ENCODE measurements at regions not wholly inside any gene's neighbourhood (a gene's known extent, or its start where the extent isn't known, plus 50 kb on each side); places are given as distances from the start of the nearest gene placed in this dataset.
A peak's percentile ranks its signal among the peaks of the same experiment; 100 is the strongest.

DNA sequence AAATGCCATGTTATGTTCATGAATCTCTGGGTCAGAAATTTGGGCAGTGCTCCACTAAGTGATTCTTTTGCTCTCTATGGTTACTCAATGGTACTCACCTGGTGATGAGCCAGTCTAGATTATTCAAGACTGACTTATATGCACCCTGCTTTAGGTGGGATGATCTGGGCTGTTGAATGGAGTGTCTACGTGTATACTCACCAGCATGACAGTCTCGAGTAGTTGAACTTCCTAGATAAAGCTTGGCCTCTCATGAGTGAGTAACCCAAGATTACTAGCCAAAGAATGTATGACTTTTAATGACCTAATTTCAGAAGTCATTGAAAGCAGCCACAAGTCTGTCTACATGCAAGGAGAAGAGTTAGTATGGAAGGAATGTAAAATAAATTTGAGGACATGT is 77.5 kb upstream of the CADM2 start:
- Histone ChIP-seq H3K4me3 (no peak overlapping the region), H3K4me1 (no peaks in the 10 kb centered on the region), H3K27me3 (no peaks in the 10 kb centered on the region), H3K27ac (no peak overlapping the region), H3K9me3 (no peaks in the 10 kb centered on the region), H3K36me3 (replicated peaks in 1 of 2; ENCODE audit: insufficient read depth in 1 of 2, low read depth in 2 of 2) (no peaks in the 10 kb centered on the region)
- ATAC-seq = no peak
- intact Hi-C loops (cut with DNase I) = no loop called here
- DNase-seq = no peak
- WGBS, 2 donors = 57 to 66% methylated on average over 2 of the region's 2 CpGs
- TF ChIP-seq CTCF (IDR thresholded peaks at IDR 0.05) (no peak), POLR2A (IDR thresholded peaks at IDR 0.05) (no peak)

GRCh38 chr3:84885199-84885882 is 73.4 kb upstream of the CADM2 start:
- intact Hi-C loops (cut with DNase I) = no loop called here
- H3K9me3 ChIP-seq = no peaks in the 10 kb centered on the region
- 69 to 75% methylated on average over 9 to 14 of the region's 14 CpGs for WGBS, 2 donors
- no peak overlapping the region for H3K4me3 ChIP-seq
- no peaks in the 10 kb centered on the region for H3K4me1 ChIP-seq
- no peak for TF ChIP-seq POLR2A (IDR thresholded peaks at IDR 0.05)
- no peak for TF ChIP-seq CTCF (IDR thresholded peaks at IDR 0.05)
- no peak overlapping the region for H3K27ac ChIP-seq
- DNase-seq = peak in 2 of 4 donors; percentile 21 to 36
- no peak for ATAC-seq
- no peaks in the 10 kb centered on the region for H3K36me3 ChIP-seq (replicated peaks in 1 of 2; ENCODE audit: insufficient read depth in 1 of 2, low read depth in 2 of 2)
- H3K27me3 ChIP-seq = no peaks in the 10 kb centered on the region

DNA sequence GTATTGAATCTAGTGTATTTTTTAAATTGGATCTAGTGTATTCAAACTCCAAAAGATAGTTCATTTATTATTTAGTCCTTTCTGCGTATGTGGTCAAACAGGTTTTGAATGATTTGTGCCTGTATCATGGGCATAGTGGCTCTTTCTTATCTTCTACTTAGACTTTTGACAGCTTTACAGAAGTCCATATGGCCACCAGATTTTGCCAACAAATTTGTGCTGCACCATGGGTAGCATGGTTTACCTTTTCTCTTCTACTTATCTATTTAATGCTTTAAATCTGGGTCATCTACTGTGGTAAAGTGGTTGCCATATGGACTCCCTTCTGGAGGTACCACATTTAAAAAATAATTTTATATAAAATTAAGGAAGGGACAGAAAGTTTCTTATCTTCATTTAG is 66.9 kb upstream of the CADM2 start:
- Histone ChIP-seq H3K36me3 (replicated peaks in 1 of 2; ENCODE audit: insufficient read depth in 1 of 2, low read depth in 2 of 2) (no peaks in the 10 kb centered on the region), H3K27ac (no peak overlapping the region), H3K4me1 (no peaks in the 10 kb centered on the region), H3K4me3 (no peak overlapping the region), H3K27me3 (no peaks in the 10 kb centered on the region), H3K9me3 (no peaks in the 10 kb centered on the region)
- no peak for ATAC-seq
- 54 to 77% methylated on average over 1 of the region's 1 CpG for WGBS, 2 donors
- TF ChIP-seq CTCF (IDR thresholded peaks at IDR 0.05) (no peak), POLR2A (IDR thresholded peaks at IDR 0.05) (no peak)
- intact Hi-C loops (cut with DNase I) = no loop called here
- DNase-seq = no peak

- no peaks in the 10 kb centered on the region for H3K4me1 ChIP-seq
- TF ChIP-seq CTCF (IDR thresholded peaks at IDR 0.05) (no peak), POLR2A (IDR thresholded peaks at IDR 0.05) (no peak)
- H3K27ac ChIP-seq = no peak overlapping the region
- no peaks in the 10 kb centered on the region for H3K27me3 ChIP-seq
- H3K36me3 ChIP-seq (replicated peaks in 1 of 2; ENCODE audit: insufficient read depth in 1 of 2, low read depth in 2 of 2) = no peaks in the 10 kb centered on the region
- 16 to 19% methylated on average over 3 of the region's 3 CpGs for WGBS, 2 donors
- DNase-seq = no peak
- H3K9me3 ChIP-seq = no peaks in the 10 kb centered on the region
- intact Hi-C loops (cut with DNase I) = no loop called here
- H3K4me3 ChIP-seq = no peak overlapping the region
- ATAC-seq = no peak
Observed at GRCh38 chr3:84893211-84893610, 65.6 kb upstream of the CADM2 start.

DNA sequence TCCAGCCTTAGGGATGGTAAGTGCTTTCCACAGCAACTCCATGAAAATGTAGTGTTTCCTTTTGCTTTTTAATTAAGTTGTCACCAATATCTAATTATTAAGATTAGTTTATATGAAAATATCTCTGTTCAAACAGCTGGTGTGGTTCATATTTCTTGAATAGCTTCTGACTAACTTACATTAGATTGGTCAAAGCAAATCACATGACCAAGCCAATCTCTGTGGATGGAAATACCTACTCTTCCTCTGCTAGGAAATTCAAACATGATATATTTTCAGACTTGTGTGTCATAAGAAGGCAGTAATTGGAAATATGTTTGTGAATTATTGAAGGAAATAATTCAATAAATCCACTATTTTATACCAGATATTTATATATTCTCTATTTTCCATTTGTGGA is 54.6 kb upstream of the CADM2 start:
- H3K4me3 ChIP-seq = no peak overlapping the region
- TF ChIP-seq POLR2A (IDR thresholded peaks at IDR 0.05) (no peak), CTCF (IDR thresholded peaks at IDR 0.05) (no peak)
- H3K4me1 ChIP-seq = no peaks in the 10 kb centered on the region
- no peaks in the 10 kb centered on the region for H3K27me3 ChIP-seq
- DNase-seq (no peak), ATAC-seq (no peak)
- H3K27ac ChIP-seq = no peak overlapping the region
- H3K9me3 ChIP-seq = no peaks in the 10 kb centered on the region
- H3K36me3 ChIP-seq (replicated peaks in 1 of 2; ENCODE audit: insufficient read depth in 1 of 2, low read depth in 2 of 2) = no peaks in the 10 kb centered on the region
- intact Hi-C loops (cut with DNase I) = no loop called here

Data from body of pancreas (tissue), 4 donors.